PC-3 (cell line): ENCODE measurements at regions not wholly inside any gene's neighbourhood (a gene's known extent, or its start where the extent isn't known, plus 50 kb on each side); places are given as distances from the start of the nearest gene placed in this dataset.

Experiments used
- EZH2phosphoT487 ChIP-seq: fragments of 300-600 bp; sonication (generic); IDR thresholded peaks from 2 replicates; pipeline ENCODE4 v1.6.1; 2018; ENCODE audit warnings: mild to moderate bottlenecking, antibody characterized with exemption, low read length, borderline replicate concordance
- TF ChIP-seq, protein P1 (sequence below): fragments of 300-600 bp; sonication (generic); conservative IDR thresholded peaks from 2 replicates; pipeline ENCODE4 v1.5.1; 2017; ENCODE audit warnings: antibody characterized with exemption, low read depth, mild to moderate bottlenecking, low read length

DNA sequence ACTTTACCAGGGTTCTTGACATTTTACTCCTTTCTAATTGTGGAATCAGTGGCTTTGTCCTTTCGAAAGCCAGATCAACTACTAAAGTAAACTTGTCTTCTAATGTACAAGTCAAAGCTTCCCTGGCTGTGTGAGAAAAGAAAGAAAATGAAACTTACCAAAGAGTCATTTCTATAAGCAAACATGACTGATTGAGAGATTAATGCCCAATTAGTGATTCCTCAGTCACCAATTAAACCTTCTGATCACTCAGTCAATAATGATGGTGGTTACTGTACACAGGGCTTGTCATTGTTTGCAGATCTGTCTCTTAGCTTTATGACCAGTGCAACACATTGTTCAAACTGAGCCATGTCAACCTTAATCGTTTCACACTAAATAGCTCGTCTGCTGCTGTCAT is 1168.4 kb upstream of the CITED2 start:
- TF ChIP-seq, protein P1, sequence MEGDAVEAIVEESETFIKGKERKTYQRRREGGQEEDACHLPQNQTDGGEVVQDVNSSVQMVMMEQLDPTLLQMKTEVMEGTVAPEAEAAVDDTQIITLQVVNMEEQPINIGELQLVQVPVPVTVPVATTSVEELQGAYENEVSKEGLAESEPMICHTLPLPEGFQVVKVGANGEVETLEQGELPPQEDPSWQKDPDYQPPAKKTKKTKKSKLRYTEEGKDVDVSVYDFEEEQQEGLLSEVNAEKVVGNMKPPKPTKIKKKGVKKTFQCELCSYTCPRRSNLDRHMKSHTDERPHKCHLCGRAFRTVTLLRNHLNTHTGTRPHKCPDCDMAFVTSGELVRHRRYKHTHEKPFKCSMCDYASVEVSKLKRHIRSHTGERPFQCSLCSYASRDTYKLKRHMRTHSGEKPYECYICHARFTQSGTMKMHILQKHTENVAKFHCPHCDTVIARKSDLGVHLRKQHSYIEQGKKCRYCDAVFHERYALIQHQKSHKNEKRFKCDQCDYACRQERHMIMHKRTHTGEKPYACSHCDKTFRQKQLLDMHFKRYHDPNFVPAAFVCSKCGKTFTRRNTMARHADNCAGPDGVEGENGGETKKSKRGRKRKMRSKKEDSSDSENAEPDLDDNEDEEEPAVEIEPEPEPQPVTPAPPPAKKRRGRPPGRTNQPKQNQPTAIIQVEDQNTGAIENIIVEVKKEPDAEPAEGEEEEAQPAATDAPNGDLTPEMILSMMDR, result no peak
- TF ChIP-seq EZH2phosphoT487, result no peak
